Suprapubic skin (tissue), 4 donors: ENCODE measurements at regions not wholly inside any gene's neighbourhood (a gene's known extent, or its start where the extent isn't known, plus 50 kb on each side); places are given as distances from the start of the nearest gene placed in this dataset.
A peak's percentile ranks its signal among the peaks of the same experiment; 100 is the strongest.

Source experiments
- DNase-seq, 2 donors: peaks; one replicate each; pipeline ENCODE4 v3.0.0-alpha.2; 2019; ENCODE audit warnings: low spot score in 2 of 2
- H3K27ac ChIP-seq: fragments of 200-600 bp; sonication (generic); one replicate; pipeline ENCODE4 v1.5.1; 2019
- H3K27me3 ChIP-seq: fragments of 200-600 bp; sonication (generic); one replicate; pipeline ENCODE4 v1.5.1; 2019
- H3K36me3 ChIP-seq: fragments of 200-600 bp; sonication (generic); one replicate; pipeline ENCODE4 v1.5.1; 2019
- H3K4me1 ChIP-seq: fragments of 200-600 bp; sonication (generic); one replicate; pipeline ENCODE4 v1.5.1; 2019
- H3K4me3 ChIP-seq: fragments of 200-600 bp; sonication (generic); one replicate; pipeline ENCODE4 v1.5.1; 2019; ENCODE audit warnings: mild to moderate bottlenecking
- H3K9me3 ChIP-seq: fragments of 200-600 bp; sonication (generic); one replicate; pipeline ENCODE4 v1.5.1; 2019
- CTCF ChIP-seq, 2 donors: fragments of 200-600 bp in 1 of 2; fragments of 450-650 bp in 1 of 2; sonication (generic) in 1 of 2; IDR thresholded peaks; one replicate each; pipeline ENCODE4 v1.5.1; 2016 to 2019; ENCODE audit warnings: antibody characterized with exemption in 2 of 2, mild to moderate bottlenecking in 1 of 2, moderate library complexity in 1 of 2
- EP300 ChIP-seq: sonication (generic); formaldehyde crosslinking; IDR thresholded peaks from one replicate; pipeline ENCODE4 v1.6.1; 2017; ENCODE audit warnings: antibody characterized with exemption
- POLR2A ChIP-seq, 2 donors: fragments of 450-650 bp; IDR thresholded peaks; one replicate each; pipeline ENCODE4 v1.6.1; 2017; ENCODE audit warnings: antibody characterized with exemption in 2 of 2, mild to moderate bottlenecking in 2 of 2, moderate library complexity in 2 of 2
- POLR2AphosphoS5 ChIP-seq, 3 donors: sonication (generic); formaldehyde crosslinking; IDR thresholded peaks; one replicate each; pipeline ENCODE4 v1.6.1; 2017; ENCODE audit warnings: antibody characterized with exemption in 3 of 3
- WGBS: methylation state at CpG from one replicate; pipeline ENCODE4 v1.1.5; 2018; 5-methylcytosine and 5-hydroxymethylcytosine counted together

GRCh38 chr20:22264917-22265316, 319.5 kb downstream of the FOXA2 start:
- DNase-seq: no peak
- H3K9me3 ChIP-seq: no peaks in the 10 kb centered on the region
- no peaks in the 10 kb centered on the region for H3K27me3 ChIP-seq
- H3K4me3 ChIP-seq: no peak overlapping the region
- TF ChIP-seq EP300: no peak
- no peak for TF ChIP-seq POLR2AphosphoS5 (IDR thresholded peaks at IDR 0.05)
- no peak for TF ChIP-seq CTCF (IDR thresholded peaks at IDR 0.05)
- no peak for TF ChIP-seq POLR2A (IDR thresholded peaks at IDR 0.05)
- no peak overlapping the region for H3K27ac ChIP-seq
- no peaks in the 10 kb centered on the region for H3K4me1 ChIP-seq
- WGBS: 88% methylated on average over 4 of the region's 4 CpGs
- no peaks in the 10 kb centered on the region for H3K36me3 ChIP-seq

GRCh38 chr20:22260506-22260905, 323.9 kb downstream of the FOXA2 start:
- no peaks in the 10 kb centered on the region for H3K36me3 ChIP-seq
- TF ChIP-seq EP300 (no peak), POLR2A (IDR thresholded peaks at IDR 0.05) (no peak), POLR2AphosphoS5 (IDR thresholded peaks at IDR 0.05) (no peak), CTCF (IDR thresholded peaks at IDR 0.05) (no peak)
- no peaks in the 10 kb centered on the region for H3K9me3 ChIP-seq
- no peak overlapping the region for H3K27ac ChIP-seq
- WGBS: 63% methylated on average over 1 of the region's 1 CpG
- no peak overlapping the region for H3K4me3 ChIP-seq
- H3K4me1 ChIP-seq: no peaks in the 10 kb centered on the region
- no peaks in the 10 kb centered on the region for H3K27me3 ChIP-seq
- DNase-seq: no peak

- Histone ChIP-seq H3K4me3 (no peak overlapping the region), H3K36me3 (no peaks in the 10 kb centered on the region), H3K4me1 (no peaks in the 10 kb centered on the region), H3K27ac (no peak overlapping the region), H3K27me3 (no peaks in the 10 kb centered on the region), H3K9me3 (no peaks in the 10 kb centered on the region)
- 71% methylated on average over 6 of the region's 6 CpGs for WGBS
- DNase-seq: no peak
- TF ChIP-seq POLR2AphosphoS5 (IDR thresholded peaks at IDR 0.05): no peak
- no peak for TF ChIP-seq CTCF (IDR thresholded peaks at IDR 0.05)
- TF ChIP-seq POLR2A (IDR thresholded peaks at IDR 0.05): no peak
- TF ChIP-seq EP300: no peak
Measured at GRCh38 chr20:22257912-22258311, 326.5 kb downstream of the FOXA2 start.

- H3K27ac ChIP-seq: no peak overlapping the region
- H3K27me3 ChIP-seq: no peaks in the 10 kb centered on the region
- H3K9me3 ChIP-seq: no peaks in the 10 kb centered on the region
- no peaks in the 10 kb centered on the region for H3K36me3 ChIP-seq
- 34% methylated on average over 5 of the region's 5 CpGs for WGBS
- H3K4me1 ChIP-seq: no peaks in the 10 kb centered on the region
- TF ChIP-seq POLR2AphosphoS5 (IDR thresholded peaks at IDR 0.05) (no peak), CTCF (IDR thresholded peaks at IDR 0.05) (peak in 1 of 2 donors; percentile 50)
- DNase-seq: no peak
- no peak overlapping the region for H3K4me3 ChIP-seq
Measured at GRCh38 chr20:22248051-22248667, 336.2 kb downstream of the FOXA2 start.

GRCh38 chr20:22245139-22245538, 339.2 kb downstream of the FOXA2 start:
- Histone ChIP-seq H3K4me1 (no peaks in the 10 kb centered on the region), H3K36me3 (no peaks in the 10 kb centered on the region), H3K4me3 (no peak overlapping the region), H3K27me3 (no peaks in the 10 kb centered on the region), H3K9me3 (no peaks in the 10 kb centered on the region), H3K27ac (no peak overlapping the region)
- 79% methylated on average over 3 of the region's 3 CpGs for WGBS
- no peak for TF ChIP-seq CTCF (IDR thresholded peaks at IDR 0.05)
- no peak for TF ChIP-seq EP300
- no peak for TF ChIP-seq POLR2AphosphoS5 (IDR thresholded peaks at IDR 0.05)
- no peak for TF ChIP-seq POLR2A (IDR thresholded peaks at IDR 0.05)
- DNase-seq: no peak
